ENCODE measurements at regions not wholly inside any gene's neighbourhood (a gene's known extent, or its start where the extent isn't known, plus 50 kb on each side); places are given as distances from the start of the nearest gene placed in this dataset.

DNA sequence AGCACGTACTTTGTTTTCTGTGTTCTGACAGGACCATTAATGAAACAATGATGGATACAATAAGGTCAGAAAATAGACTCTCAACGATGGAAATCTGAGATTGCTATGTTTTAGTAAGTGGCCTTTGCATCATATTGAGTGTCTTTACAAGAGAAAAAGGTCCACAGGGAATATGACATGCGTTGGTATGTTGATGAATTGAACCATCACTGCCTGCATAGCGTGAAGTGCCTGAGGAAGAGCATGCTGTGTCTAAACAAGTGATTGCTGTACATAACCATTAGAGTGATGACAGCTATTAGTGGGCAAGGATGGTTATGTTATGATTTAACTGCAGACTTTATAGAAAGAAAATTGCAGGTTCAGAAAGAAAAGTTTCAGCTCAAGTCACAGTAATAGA is 623.2 kb downstream of the SLITRK5 start:
- POLR2A ChIA-PET, result no interaction called here
- TF ChIP-seq ZNF391 (tag by site-specific recombination; IDR thresholded peaks at IDR 0.05; ENCODE audit: borderline replicate concordance, low read depth) (no peak), ZNF335 (tag by site-specific recombination; conservative IDR thresholded peaks at IDR 0.05) (no peak), ZNF223 (tag by site-specific recombination; IDR thresholded peaks at IDR 0.05) (no peak), KLF10 (tag by site-specific recombination; IDR thresholded peaks at IDR 0.05) (no peak), ZNF23 (tag by site-specific recombination; IDR thresholded peaks at IDR 0.05; ENCODE audit: borderline replicate concordance) (no peak), ZSCAN30 (tag by site-specific recombination; IDR thresholded peaks at IDR 0.05) (no peak)
- TF ChIP-seq, protein P1, sequence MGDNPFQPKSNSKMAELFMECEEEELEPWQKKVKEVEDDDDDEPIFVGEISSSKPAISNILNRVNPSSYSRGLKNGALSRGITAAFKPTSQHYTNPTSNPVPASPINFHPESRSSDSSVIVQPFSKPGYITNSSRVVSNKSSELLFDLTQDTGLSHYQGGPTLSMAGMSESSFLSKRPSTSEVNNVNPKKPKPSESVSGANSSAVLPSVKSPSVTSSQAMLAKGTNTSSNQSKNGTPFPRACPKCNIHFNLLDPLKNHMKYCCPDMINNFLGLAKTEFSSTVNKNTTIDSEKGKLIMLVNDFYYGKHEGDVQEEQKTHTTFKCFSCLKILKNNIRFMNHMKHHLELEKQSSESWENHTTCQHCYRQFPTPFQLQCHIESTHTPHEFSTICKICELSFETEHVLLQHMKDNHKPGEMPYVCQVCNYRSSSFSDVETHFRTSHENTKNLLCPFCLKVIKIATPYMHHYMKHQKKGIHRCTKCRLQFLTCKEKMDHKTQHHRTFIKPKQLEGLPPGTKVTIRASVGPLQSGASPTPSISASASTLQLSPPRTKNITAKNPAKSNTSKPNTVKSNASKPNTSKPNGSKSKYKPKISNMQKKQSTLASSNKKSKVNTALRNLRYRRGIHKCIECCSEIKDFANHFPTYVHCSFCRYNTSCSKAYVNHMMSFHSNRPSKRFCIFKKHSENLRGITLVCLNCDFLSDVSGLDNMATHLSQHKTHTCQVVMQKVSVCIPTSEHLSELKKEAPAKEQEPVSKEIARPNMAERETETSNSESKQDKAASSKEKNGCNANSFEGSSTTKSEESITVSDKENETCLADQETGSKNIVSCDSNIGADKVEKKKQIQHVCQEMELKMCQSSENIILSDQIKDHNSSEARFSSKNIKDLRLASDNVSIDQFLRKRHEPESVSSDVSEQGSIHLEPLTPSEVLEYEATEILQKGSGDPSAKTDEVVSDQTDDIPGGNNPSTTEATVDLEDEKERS (tag by site-specific recombination; IDR thresholded peaks at IDR 0.05), result no peak
- TF ChIP-seq, protein P2, sequence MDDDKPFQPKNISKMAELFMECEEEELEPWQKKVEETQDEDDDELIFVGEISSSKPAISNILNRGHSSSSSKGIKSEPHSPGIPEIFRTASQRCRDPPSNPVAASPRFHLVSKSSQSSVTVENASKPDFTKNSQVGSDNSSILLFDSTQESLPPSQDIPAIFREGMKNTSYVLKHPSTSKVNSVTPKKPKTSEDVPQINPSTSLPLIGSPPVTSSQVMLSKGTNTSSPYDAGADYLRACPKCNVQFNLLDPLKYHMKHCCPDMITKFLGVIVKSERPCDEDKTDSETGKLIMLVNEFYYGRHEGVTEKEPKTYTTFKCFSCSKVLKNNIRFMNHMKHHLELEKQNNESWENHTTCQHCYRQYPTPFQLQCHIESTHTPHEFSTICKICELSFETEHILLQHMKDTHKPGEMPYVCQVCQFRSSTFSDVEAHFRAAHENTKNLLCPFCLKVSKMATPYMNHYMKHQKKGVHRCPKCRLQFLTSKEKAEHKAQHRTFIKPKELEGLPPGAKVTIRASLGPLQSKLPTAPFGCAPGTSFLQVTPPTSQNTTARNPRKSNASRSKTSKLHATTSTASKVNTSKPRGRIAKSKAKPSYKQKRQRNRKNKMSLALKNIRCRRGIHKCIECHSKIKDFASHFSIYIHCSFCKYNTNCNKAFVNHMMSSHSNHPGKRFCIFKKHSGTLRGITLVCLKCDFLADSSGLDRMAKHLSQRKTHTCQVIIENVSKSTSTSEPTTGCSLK (tag by site-specific recombination; IDR thresholded peaks at IDR 0.05), result no peak
- TF ChIP-seq, protein P3, sequence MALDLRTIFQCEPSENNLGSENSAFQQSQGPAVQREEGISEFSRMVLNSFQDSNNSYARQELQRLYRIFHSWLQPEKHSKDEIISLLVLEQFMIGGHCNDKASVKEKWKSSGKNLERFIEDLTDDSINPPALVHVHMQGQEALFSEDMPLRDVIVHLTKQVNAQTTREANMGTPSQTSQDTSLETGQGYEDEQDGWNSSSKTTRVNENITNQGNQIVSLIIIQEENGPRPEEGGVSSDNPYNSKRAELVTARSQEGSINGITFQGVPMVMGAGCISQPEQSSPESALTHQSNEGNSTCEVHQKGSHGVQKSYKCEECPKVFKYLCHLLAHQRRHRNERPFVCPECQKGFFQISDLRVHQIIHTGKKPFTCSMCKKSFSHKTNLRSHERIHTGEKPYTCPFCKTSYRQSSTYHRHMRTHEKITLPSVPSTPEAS (tag by site-specific recombination; IDR thresholded peaks at IDR 0.05), result no peak
- no peaks in the 10 kb centered on the region for H3K4me1 ChIP-seq (ENCODE audit: control insufficient read depth, insufficient read depth, low read length)
- H3K9me3 ChIP-seq (ENCODE audit: control insufficient read depth, insufficient read depth, low read depth, low read length), result no peaks in the 10 kb centered on the region
- no peak overlapping the region for H3K4me3 ChIP-seq (ENCODE audit: low read depth, low read length)
- H3K27ac ChIP-seq (ENCODE audit: extremely low read depth, low read depth, low read length), result no peak overlapping the region
- CTCF ChIA-PET, result no interaction called here
- H3K36me3 ChIP-seq (ENCODE audit: control insufficient read depth in 2 of 2, insufficient read depth in 1 of 2, low read length in 2 of 2), result no peaks in the 10 kb centered on the region

DNA sequence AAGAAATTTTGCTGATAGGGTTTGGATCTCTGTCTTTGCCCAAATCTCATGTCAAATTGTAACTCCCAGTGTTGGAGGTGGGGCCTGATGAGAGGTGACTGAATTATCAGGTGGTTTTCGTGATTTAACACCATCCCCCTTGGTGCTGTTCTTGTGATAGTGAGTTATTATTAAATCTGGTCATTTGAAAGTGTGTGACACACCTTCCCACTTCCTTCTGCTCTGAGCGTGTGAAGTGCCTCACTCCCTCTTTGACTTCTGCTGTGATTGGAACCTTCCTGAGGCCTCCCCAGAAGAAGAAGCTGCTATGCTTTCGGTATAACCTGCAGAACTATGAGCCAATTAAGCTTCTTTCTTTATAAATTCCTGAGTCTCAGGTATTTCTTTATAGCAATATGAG is 632.0 kb downstream of the SLITRK5 start:
- POLR2A ChIA-PET, result no interaction called here
- TF ChIP-seq ZNF48 (tag by site-specific recombination; IDR thresholded peaks at IDR 0.05), result no peak
- no peak for TF ChIP-seq ZNF548 (tag by site-specific recombination; IDR thresholded peaks at IDR 0.05)
- TF ChIP-seq, protein P4, sequence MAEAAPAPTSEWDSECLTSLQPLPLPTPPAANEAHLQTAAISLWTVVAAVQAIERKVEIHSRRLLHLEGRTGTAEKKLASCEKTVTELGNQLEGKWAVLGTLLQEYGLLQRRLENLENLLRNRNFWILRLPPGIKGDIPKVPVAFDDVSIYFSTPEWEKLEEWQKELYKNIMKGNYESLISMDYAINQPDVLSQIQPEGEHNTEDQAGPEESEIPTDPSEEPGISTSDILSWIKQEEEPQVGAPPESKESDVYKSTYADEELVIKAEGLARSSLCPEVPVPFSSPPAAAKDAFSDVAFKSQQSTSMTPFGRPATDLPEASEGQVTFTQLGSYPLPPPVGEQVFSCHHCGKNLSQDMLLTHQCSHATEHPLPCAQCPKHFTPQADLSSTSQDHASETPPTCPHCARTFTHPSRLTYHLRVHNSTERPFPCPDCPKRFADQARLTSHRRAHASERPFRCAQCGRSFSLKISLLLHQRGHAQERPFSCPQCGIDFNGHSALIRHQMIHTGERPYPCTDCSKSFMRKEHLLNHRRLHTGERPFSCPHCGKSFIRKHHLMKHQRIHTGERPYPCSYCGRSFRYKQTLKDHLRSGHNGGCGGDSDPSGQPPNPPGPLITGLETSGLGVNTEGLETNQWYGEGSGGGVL (tag by site-specific recombination; IDR thresholded peaks at IDR 0.05), result no peak
- no peak for TF ChIP-seq GFI1B (tag by site-specific recombination; IDR thresholded peaks at IDR 0.05)
- TF ChIP-seq ZNF112 (tag by site-specific recombination; IDR thresholded peaks at IDR 0.05), result no peak
- no peak for TF ChIP-seq ZBTB20 (tag by site-specific recombination; IDR thresholded peaks at IDR 0.05)
- no peak for TF ChIP-seq ZBTB48 (tag by site-specific recombination; IDR thresholded peaks at IDR 0.05)
- TF ChIP-seq, protein P5, sequence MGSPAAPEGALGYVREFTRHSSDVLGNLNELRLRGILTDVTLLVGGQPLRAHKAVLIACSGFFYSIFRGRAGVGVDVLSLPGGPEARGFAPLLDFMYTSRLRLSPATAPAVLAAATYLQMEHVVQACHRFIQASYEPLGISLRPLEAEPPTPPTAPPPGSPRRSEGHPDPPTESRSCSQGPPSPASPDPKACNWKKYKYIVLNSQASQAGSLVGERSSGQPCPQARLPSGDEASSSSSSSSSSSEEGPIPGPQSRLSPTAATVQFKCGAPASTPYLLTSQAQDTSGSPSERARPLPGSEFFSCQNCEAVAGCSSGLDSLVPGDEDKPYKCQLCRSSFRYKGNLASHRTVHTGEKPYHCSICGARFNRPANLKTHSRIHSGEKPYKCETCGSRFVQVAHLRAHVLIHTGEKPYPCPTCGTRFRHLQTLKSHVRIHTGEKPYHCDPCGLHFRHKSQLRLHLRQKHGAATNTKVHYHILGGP (tag by site-specific recombination; IDR thresholded peaks at IDR 0.05), result no peak
- no peak for TF ChIP-seq ZNF133 (tag by site-specific recombination; IDR thresholded peaks at IDR 0.05)
- TF ChIP-seq, protein P6, sequence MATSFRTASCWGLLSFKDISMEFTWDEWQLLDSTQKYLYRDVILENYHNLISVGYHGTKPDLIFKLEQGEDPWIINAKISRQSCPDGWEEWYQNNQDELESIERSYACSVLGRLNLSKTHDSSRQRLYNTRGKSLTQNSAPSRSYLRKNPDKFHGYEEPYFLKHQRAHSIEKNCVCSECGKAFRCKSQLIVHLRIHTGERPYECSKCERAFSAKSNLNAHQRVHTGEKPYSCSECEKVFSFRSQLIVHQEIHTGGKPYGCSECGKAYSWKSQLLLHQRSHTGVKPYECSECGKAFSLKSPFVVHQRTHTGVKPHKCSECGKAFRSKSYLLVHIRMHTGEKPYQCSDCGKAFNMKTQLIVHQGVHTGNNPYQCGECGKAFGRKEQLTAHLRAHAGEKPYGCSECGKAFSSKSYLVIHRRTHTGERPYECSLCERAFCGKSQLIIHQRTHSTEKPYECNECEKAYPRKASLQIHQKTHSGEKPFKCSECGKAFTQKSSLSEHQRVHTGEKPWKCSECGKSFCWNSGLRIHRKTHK (tag by site-specific recombination; IDR thresholded peaks at IDR 0.05), result no peak
- CTCF ChIA-PET, result no interaction called here

More for the DNA sequence above, 632.0 kb downstream of the SLITRK5 start:
- no peaks in the 10 kb centered on the region for H3K9me3 ChIP-seq (ENCODE audit: control insufficient read depth, insufficient read depth, low read depth, low read length)
- no peak overlapping the region for H3K4me3 ChIP-seq (ENCODE audit: low read depth, low read length)
- no peaks in the 10 kb centered on the region for H3K4me1 ChIP-seq (ENCODE audit: control insufficient read depth, insufficient read depth, low read length)
- no peak overlapping the region for H3K27ac ChIP-seq (ENCODE audit: extremely low read depth, low read depth, low read length)
- no peaks in the 10 kb centered on the region for H3K36me3 ChIP-seq (ENCODE audit: control insufficient read depth in 2 of 2, insufficient read depth in 1 of 2, low read length in 2 of 2)

Measured in HEK293 (cell line).